HG02588 (cell line): ENCODE measurements at regions not wholly inside any gene's neighbourhood (a gene's known extent, or its start where the extent isn't known, plus 50 kb on each side); places are given as distances from the start of the nearest gene placed in this dataset.

ENCODE experiments used
- ATAC-seq: cut with Tn5 transposase; IDR thresholded peaks from one replicate; pipeline ENCODE4 v1.9.1; 2021; ENCODE audit warnings: mild to moderate bottlenecking, moderate library complexity; ENCODE audit not compliant: unreplicated experiment

GRCh38 chr18:38948436-38948835, 1382.8 kb upstream of the CELF4 start:
- ATAC-seq, result no peak

- ATAC-seq, result no peak
Measured at GRCh38 chr18:38944446-38945024, 1378.9 kb upstream of the CELF4 start.

GRCh38 chr18:38941711-38942561, 1376.3 kb upstream of the CELF4 start:
- ATAC-seq, result no peak

GRCh38 chr18:38940863-38941531, 1375.4 kb upstream of the CELF4 start:
- peak; percentile 79 for ATAC-seq

GRCh38 chr18:38940475-38940862, 1374.9 kb upstream of the CELF4 start:
- ATAC-seq, result peak; percentile 31

- peak; percentile 74 for ATAC-seq
Measured at GRCh38 chr18:38933910-38934510, 1368.4 kb upstream of the CELF4 start.

- ATAC-seq, result no peak
Measured at GRCh38 chr18:38933322-38933721, 1367.7 kb upstream of the CELF4 start.

- ATAC-seq, result peak; percentile 71
Measured at GRCh38 chr18:38932752-38933151, 1367.2 kb upstream of the CELF4 start.

GRCh38 chr18:38931754-38932050, 1366.1 kb upstream of the CELF4 start:
- no peak for ATAC-seq

GRCh38 chr18:38930881-38931753, 1365.5 kb upstream of the CELF4 start:
- ATAC-seq, result no peak

- no peak for ATAC-seq
Measured at GRCh38 chr18:38923540-38923939, 1357.9 kb upstream of the CELF4 start.

- no peak for ATAC-seq
Measured at GRCh38 chr18:38923126-38923525, 1357.5 kb upstream of the CELF4 start.

GRCh38 chr18:38909972-38910371, 1344.4 kb upstream of the CELF4 start:
- no peak for ATAC-seq

- ATAC-seq, result no peak
Measured at GRCh38 chr18:38902796-38903195, 1337.2 kb upstream of the CELF4 start.

- no peak for ATAC-seq
Measured at GRCh38 chr18:38900445-38900844, 1334.8 kb upstream of the CELF4 start.

- ATAC-seq, result no peak
Measured at GRCh38 chr18:38900031-38900430, 1334.4 kb upstream of the CELF4 start.

- no peak for ATAC-seq
Measured at GRCh38 chr18:38899252-38899651, 1333.7 kb upstream of the CELF4 start.

- no peak for ATAC-seq
Measured at GRCh38 chr18:38898167-38898566, 1332.6 kb upstream of the CELF4 start.

GRCh38 chr18:38895560-38895959, 1330.0 kb upstream of the CELF4 start:
- ATAC-seq, result no peak

GRCh38 chr18:38887671-38888020, 1322.0 kb upstream of the CELF4 start:
- no peak for ATAC-seq
